ENCODE measurements at regions not wholly inside any gene's neighbourhood (a gene's known extent, or its start where the extent isn't known, plus 50 kb on each side); places are given as distances from the start of the nearest gene placed in this dataset.

DNA sequence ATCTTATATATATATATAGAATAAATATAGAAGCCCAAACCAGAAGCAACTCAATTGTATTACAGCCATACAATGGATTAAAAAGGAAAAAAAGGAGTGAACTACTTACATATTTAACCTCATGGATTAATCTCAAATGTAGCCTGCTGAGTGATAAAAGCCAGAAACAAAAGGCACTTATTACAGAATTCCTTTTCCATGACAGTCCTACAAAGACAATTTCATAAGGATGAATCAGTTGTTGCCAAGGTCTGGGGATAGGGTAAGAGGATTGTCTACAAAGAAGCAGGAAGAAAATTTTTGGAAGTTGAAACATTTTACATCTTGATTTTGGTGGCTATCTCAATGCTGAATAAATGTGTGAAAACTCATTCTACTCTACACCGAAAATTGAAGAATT is 103.9 kb upstream of the DCC start:
- H2AFZ ChIP-seq (ENCODE audit: low read length) = no peak overlapping the region
- ChIA-PET CTCF (no interaction called here), POLR2A (ENCODE audit: unreplicated experiment) (no interaction called here)
- DNase-seq (peak; percentile 5), ATAC-seq (no peak)
- intact Hi-C loops (cut with micrococcal nuclease) = no loop called here
- H3K9ac ChIP-seq (ENCODE audit: low read length) = no peak overlapping the region
- no peaks in the 10 kb centered on the region for H3K36me3 ChIP-seq (ENCODE audit: low read depth, low read length)
- H3K4me2 ChIP-seq (ENCODE audit: low read length) = no peak overlapping the region
- H3K9me2 ChIP-seq (replicated peaks; ENCODE audit: low read length) = no peaks in the 10 kb centered on the region
- H3K27me3 ChIP-seq (ENCODE audit: low read length) = no peaks in the 10 kb centered on the region
- H3K4me1 ChIP-seq (ENCODE audit: insufficient read depth, low read length) = no peaks in the 10 kb centered on the region
- H3K27ac ChIP-seq (ENCODE audit: low read length) = no peak overlapping the region
- TF ChIP-seq EZH2 (IDR thresholded peaks at IDR 0.05; ENCODE audit: low read length, unreplicated experiment) = no peak
- TF ChIP-seq, protein P1, sequence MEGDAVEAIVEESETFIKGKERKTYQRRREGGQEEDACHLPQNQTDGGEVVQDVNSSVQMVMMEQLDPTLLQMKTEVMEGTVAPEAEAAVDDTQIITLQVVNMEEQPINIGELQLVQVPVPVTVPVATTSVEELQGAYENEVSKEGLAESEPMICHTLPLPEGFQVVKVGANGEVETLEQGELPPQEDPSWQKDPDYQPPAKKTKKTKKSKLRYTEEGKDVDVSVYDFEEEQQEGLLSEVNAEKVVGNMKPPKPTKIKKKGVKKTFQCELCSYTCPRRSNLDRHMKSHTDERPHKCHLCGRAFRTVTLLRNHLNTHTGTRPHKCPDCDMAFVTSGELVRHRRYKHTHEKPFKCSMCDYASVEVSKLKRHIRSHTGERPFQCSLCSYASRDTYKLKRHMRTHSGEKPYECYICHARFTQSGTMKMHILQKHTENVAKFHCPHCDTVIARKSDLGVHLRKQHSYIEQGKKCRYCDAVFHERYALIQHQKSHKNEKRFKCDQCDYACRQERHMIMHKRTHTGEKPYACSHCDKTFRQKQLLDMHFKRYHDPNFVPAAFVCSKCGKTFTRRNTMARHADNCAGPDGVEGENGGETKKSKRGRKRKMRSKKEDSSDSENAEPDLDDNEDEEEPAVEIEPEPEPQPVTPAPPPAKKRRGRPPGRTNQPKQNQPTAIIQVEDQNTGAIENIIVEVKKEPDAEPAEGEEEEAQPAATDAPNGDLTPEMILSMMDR (conservative IDR thresholded peaks at IDR 0.05; ENCODE audit: low read depth, low read length) = no peak
- no peak for TF ChIP-seq EZH2phosphoT487 (IDR thresholded peaks at IDR 0.05; ENCODE audit: borderline replicate concordance, low read length)
- H3F3A ChIP-seq (ENCODE audit: low read length, unreplicated experiment) = no peaks in the 10 kb centered on the region
- H3K9me3 ChIP-seq (ENCODE audit: low read length) = no peaks in the 10 kb centered on the region
- H3K4me3 ChIP-seq (ENCODE audit: low read length) = no peak overlapping the region
- no peaks in the 10 kb centered on the region for H4K20me1 ChIP-seq (ENCODE audit: low read length)
- BruUV-seq (replicated peaks) = no TSS peak
- no peaks in the 10 kb centered on the region for H3K79me2 ChIP-seq (ENCODE audit: low read length)

DNA sequence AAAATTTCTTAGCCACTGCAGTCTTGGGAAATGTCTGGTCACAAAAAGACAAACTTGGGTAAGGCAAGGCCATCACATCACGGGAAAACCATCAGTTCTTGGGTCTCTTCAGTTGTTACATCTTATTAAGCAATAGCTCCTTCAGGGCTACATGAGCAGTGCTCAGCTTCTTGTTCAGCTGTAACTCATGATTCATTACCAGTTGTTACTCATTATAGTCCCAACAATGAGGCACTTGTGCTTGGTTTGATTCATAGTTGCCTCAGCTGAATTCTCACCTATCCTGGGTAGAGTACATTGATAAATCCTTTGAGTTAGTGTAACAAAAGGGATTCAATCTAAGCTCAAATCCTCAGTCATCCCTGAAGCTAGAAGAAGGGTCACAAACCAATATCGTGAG is 102.4 kb upstream of the DCC start:
- ChIA-PET POLR2A (ENCODE audit: unreplicated experiment) (no interaction called here), CTCF (no interaction called here)
- Histone ChIP-seq H3K9ac (ENCODE audit: low read length) (no peak overlapping the region), H3K4me3 (ENCODE audit: low read length) (no peak overlapping the region), H3K27ac (ENCODE audit: low read length) (no peak overlapping the region), H3K4me2 (ENCODE audit: low read length) (no peak overlapping the region), H3K36me3 (ENCODE audit: low read depth, low read length) (no peaks in the 10 kb centered on the region), H3K4me1 (ENCODE audit: insufficient read depth, low read length) (no peaks in the 10 kb centered on the region), H3K79me2 (ENCODE audit: low read length) (no peaks in the 10 kb centered on the region), H3K9me2 (replicated peaks; ENCODE audit: low read length) (no peaks in the 10 kb centered on the region), H4K20me1 (ENCODE audit: low read length) (no peaks in the 10 kb centered on the region), H2AFZ (ENCODE audit: low read length) (no peak overlapping the region), H3F3A (ENCODE audit: low read length, unreplicated experiment) (no peaks in the 10 kb centered on the region), H3K27me3 (ENCODE audit: low read length) (no peaks in the 10 kb centered on the region), H3K9me3 (ENCODE audit: low read length) (no peaks in the 10 kb centered on the region)
- TF ChIP-seq EZH2phosphoT487 (IDR thresholded peaks at IDR 0.05; ENCODE audit: borderline replicate concordance, low read length) = no peak
- intact Hi-C loops (cut with micrococcal nuclease) = no loop called here
- no TSS peak for BruUV-seq (replicated peaks)
- DNase-seq = peak; percentile 52
- no peak for ATAC-seq

DNA sequence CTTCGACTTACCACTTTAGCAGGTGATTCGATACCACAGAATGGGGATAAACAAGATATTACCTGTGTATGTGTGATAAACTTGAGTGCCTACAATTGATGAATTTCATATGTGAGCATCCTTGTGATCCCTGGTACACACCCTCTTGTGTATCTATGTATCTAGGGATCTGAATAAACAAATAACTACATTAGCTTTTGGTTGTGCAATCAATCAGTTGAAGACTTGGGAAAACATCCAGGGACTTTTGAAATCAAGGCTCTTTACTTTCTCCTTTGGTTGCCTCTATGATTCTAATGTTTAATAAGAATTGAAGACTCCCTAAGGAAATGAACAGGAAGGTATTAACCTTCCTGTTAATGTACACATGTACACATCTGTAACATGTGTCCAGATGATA is 97.3 kb upstream of the DCC start:
- no peak for TF ChIP-seq EZH2phosphoT487 (IDR thresholded peaks at IDR 0.05; ENCODE audit: borderline replicate concordance, low read length)
- BruUV-seq (replicated peaks) = no TSS peak

DNA sequence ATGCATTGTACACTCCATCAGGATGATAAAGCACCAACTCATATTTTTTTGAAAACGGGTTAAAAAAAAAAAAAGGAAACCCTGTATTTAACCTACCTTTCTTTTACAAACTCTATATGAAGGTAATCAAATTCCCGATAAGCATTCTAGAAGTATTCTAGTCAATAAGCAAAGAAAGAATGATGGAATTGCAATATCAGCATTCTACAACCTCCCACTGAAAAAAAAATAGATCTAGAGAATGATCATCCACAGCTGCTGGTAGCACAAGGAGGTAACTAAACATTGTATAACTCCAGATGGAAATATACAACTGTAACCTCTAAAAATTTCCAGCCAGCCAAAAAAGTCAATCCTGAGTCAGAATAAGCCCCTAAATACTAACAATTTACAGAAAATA is 95.3 kb upstream of the DCC start:
- intact Hi-C loops (cut with micrococcal nuclease) = no loop called here
- H3K27ac ChIP-seq (ENCODE audit: low read length) = no peak overlapping the region
- peaks cover 19% of the 10 kb centered on the region; the same call in 1 of the 2 replicates for H3K9me3 ChIP-seq (ENCODE audit: low read length)
- H3K9me2 ChIP-seq (replicated peaks; ENCODE audit: low read length) = no peaks in the 10 kb centered on the region
- no peaks in the 10 kb centered on the region for H3K4me1 ChIP-seq (ENCODE audit: insufficient read depth, low read length)
- DNase-seq (no peak), ATAC-seq (no peak)
- no peaks in the 10 kb centered on the region for H4K20me1 ChIP-seq (ENCODE audit: low read length)
- CTCF ChIA-PET = no interaction called here
- no peaks in the 10 kb centered on the region for H3F3A ChIP-seq (ENCODE audit: low read length, unreplicated experiment)
- H3K36me3 ChIP-seq (ENCODE audit: low read depth, low read length) = no peaks in the 10 kb centered on the region
- H3K27me3 ChIP-seq (ENCODE audit: low read length) = no peaks in the 10 kb centered on the region
- no peak overlapping the region for H3K4me2 ChIP-seq (ENCODE audit: low read length)
- no peak overlapping the region for H3K9ac ChIP-seq (ENCODE audit: low read length)
- no peaks in the 10 kb centered on the region for H3K79me2 ChIP-seq (ENCODE audit: low read length)
- BruUV-seq (replicated peaks) = no TSS peak
- no peak overlapping the region for H2AFZ ChIP-seq (ENCODE audit: low read length)
- TF ChIP-seq, protein P1 (conservative IDR thresholded peaks at IDR 0.05; ENCODE audit: low read depth, low read length) = no peak
- TF ChIP-seq EZH2phosphoT487 (IDR thresholded peaks at IDR 0.05; ENCODE audit: borderline replicate concordance, low read length) = no peak
- no peak for TF ChIP-seq EZH2 (IDR thresholded peaks at IDR 0.05; ENCODE audit: low read length, unreplicated experiment)
- H3K4me3 ChIP-seq (ENCODE audit: low read length) = no peak overlapping the region
- POLR2A ChIA-PET (ENCODE audit: unreplicated experiment) = no interaction called here

More for the DNA sequence above, 97.3 kb upstream of the DCC start:
- Histone ChIP-seq H3K9me3 (ENCODE audit: low read length) (peaks cover 19% of the 10 kb centered on the region; the same call in 1 of the 2 replicates), H3K9ac (ENCODE audit: low read length) (no peak overlapping the region), H3K36me3 (ENCODE audit: low read depth, low read length) (no peaks in the 10 kb centered on the region), H3K4me2 (ENCODE audit: low read length) (no peak overlapping the region), H4K20me1 (ENCODE audit: low read length) (no peaks in the 10 kb centered on the region), H3K9me2 (replicated peaks; ENCODE audit: low read length) (no peaks in the 10 kb centered on the region), H3K4me1 (ENCODE audit: insufficient read depth, low read length) (no peaks in the 10 kb centered on the region), H3K4me3 (ENCODE audit: low read length) (no peak overlapping the region), H3K27me3 (ENCODE audit: low read length) (no peaks in the 10 kb centered on the region), H3F3A (ENCODE audit: low read length, unreplicated experiment) (no peaks in the 10 kb centered on the region), H3K27ac (ENCODE audit: low read length) (no peak overlapping the region), H2AFZ (ENCODE audit: low read length) (no peak overlapping the region), H3K79me2 (ENCODE audit: low read length) (no peaks in the 10 kb centered on the region)
- CTCF ChIA-PET = no interaction called here
- intact Hi-C loops (cut with micrococcal nuclease) = no loop called here
- POLR2A ChIA-PET (ENCODE audit: unreplicated experiment) = no interaction called here
- no peak for DNase-seq
- ATAC-seq = no peak
